ENCODE measurements at regions not wholly inside any gene's neighbourhood (a gene's known extent, or its start where the extent isn't known, plus 50 kb on each side); places are given as distances from the start of the nearest gene placed in this dataset.

- DNase-seq = no peak
Observed at GRCh38 chr2:121969766-121970639, 214.6 kb downstream of the TSN start.

GRCh38 chr2:121972203-121972602 is 216.8 kb downstream of the TSN start:
- DNase-seq = no peak

GRCh38 chr2:121974897-121975661 is 219.6 kb downstream of the TSN start:
- DNase-seq = peak; percentile 20

- no peak for DNase-seq
Observed at GRCh38 chr2:121976926-121977325, 221.5 kb downstream of the TSN start.

- DNase-seq = no peak
Observed at GRCh38 chr2:121977326-121977725, 221.9 kb downstream of the TSN start.

- no peak for DNase-seq
Observed at GRCh38 chr2:121992700-121993099, 237.2 kb downstream of the TSN start.

GRCh38 chr2:121993682-121994081 is 238.2 kb downstream of the TSN start:
- DNase-seq = no peak

GRCh38 chr2:121994238-121995206 is 239.1 kb downstream of the TSN start:
- no peak for DNase-seq

GRCh38 chr2:121998751-121999150 is 243.3 kb downstream of the TSN start:
- no peak for DNase-seq

- DNase-seq = no peak
Observed at GRCh38 chr2:121999264-121999663, 243.8 kb downstream of the TSN start.

- DNase-seq = no peak
Observed at GRCh38 chr2:122000556-122001340, 245.3 kb downstream of the TSN start.

- DNase-seq = no peak
Observed at GRCh38 chr2:122001441-122001874, 246.0 kb downstream of the TSN start.

- DNase-seq = no peak
Observed at GRCh38 chr2:122003196-122003940, 247.9 kb downstream of the TSN start.

GRCh38 chr2:122007126-122007525 is 251.7 kb downstream of the TSN start:
- DNase-seq = no peak

- DNase-seq = no peak
Observed at GRCh38 chr2:122007577-122007976, 252.1 kb downstream of the TSN start.

- no peak for DNase-seq
Observed at GRCh38 chr2:122009561-122009960, 254.1 kb downstream of the TSN start.

- no peak for DNase-seq
Observed at GRCh38 chr2:122011493-122012270, 256.2 kb downstream of the TSN start.

- no peak for DNase-seq
Observed at GRCh38 chr2:122018736-122019135, 263.3 kb downstream of the TSN start.

- DNase-seq = no peak
Observed at GRCh38 chr2:122019724-122020123, 264.3 kb downstream of the TSN start.

GRCh38 chr2:122020377-122020776 is 264.9 kb downstream of the TSN start:
- no peak for DNase-seq

All from SIG-M5 (cell line).